ENCODE measurements at regions not wholly inside any gene's neighbourhood (a gene's known extent, or its start where the extent isn't known, plus 50 kb on each side); places are given as distances from the start of the nearest gene placed in this dataset.
"Not testable (repeated sequence)": the region's sequence is repeated elsewhere in the genome, so short reads cannot be mapped to it uniquely, and the experiment has no call there.

GRCh38 chr3:192968901-192969300 is 51.2 kb upstream of the MB21D2 start:
- not testable (repeated sequence) for H3K4me3 Mint-ChIP-seq (ENCODE audit: unreplicated experiment); H3K9me3 Mint-ChIP-seq (ENCODE audit: unreplicated experiment); H3K36me3 Mint-ChIP-seq (ENCODE audit: low read depth, unreplicated experiment); H3K27ac Mint-ChIP-seq (ENCODE audit: unreplicated experiment); H3K27me3 Mint-ChIP-seq (ENCODE audit: unreplicated experiment); H3K4me1 Mint-ChIP-seq (ENCODE audit: unreplicated experiment); DNase-seq (ENCODE audit: low spot score)

- no peaks in the 10 kb centered on the region for H3K4me1 Mint-ChIP-seq (ENCODE audit: unreplicated experiment)
- no peaks in the 10 kb centered on the region for H3K9me3 Mint-ChIP-seq (ENCODE audit: unreplicated experiment)
- TF ChIP-seq CTCF (IDR thresholded peaks at IDR 0.05; ENCODE audit: unreplicated experiment), result no peak
- no peak overlapping the region for H3K4me3 Mint-ChIP-seq (ENCODE audit: unreplicated experiment)
- no peaks in the 10 kb centered on the region for H3K36me3 Mint-ChIP-seq (ENCODE audit: low read depth, unreplicated experiment)
- no peak overlapping the region for H3K27ac Mint-ChIP-seq (ENCODE audit: unreplicated experiment)
- DNase-seq (ENCODE audit: low spot score), result no peak
- H3K27me3 Mint-ChIP-seq (ENCODE audit: unreplicated experiment), result no peaks in the 10 kb centered on the region
Measured at GRCh38 chr3:192980632-192981031, 63.0 kb upstream of the MB21D2 start.

- Mint-ChIP-seq H3K9me3 (ENCODE audit: unreplicated experiment) (no peaks in the 10 kb centered on the region), H3K27me3 (ENCODE audit: unreplicated experiment) (no peaks in the 10 kb centered on the region), H3K4me3 (ENCODE audit: unreplicated experiment) (no peak overlapping the region), H3K27ac (ENCODE audit: unreplicated experiment) (no peak overlapping the region), H3K4me1 (ENCODE audit: unreplicated experiment) (no peaks in the 10 kb centered on the region), H3K36me3 (ENCODE audit: low read depth, unreplicated experiment) (no peaks in the 10 kb centered on the region)
- no peak for TF ChIP-seq CTCF (IDR thresholded peaks at IDR 0.05; ENCODE audit: unreplicated experiment)
- no peak for DNase-seq (ENCODE audit: low spot score)
Measured at GRCh38 chr3:192986379-192986778, 68.7 kb upstream of the MB21D2 start.

GRCh38 chr3:192991356-192991755 is 73.7 kb upstream of the MB21D2 start:
- Mint-ChIP-seq H3K4me3 (ENCODE audit: unreplicated experiment) (no peak overlapping the region), H3K9me3 (ENCODE audit: unreplicated experiment) (no peaks in the 10 kb centered on the region), H3K36me3 (ENCODE audit: low read depth, unreplicated experiment) (peaks cover 6% of the 10 kb centered on the region), H3K27ac (ENCODE audit: unreplicated experiment) (no peak overlapping the region), H3K27me3 (ENCODE audit: unreplicated experiment) (peaks cover 6% of the 10 kb centered on the region), H3K4me1 (ENCODE audit: unreplicated experiment) (peaks cover 16% of the 10 kb centered on the region)
- no peak for TF ChIP-seq CTCF (IDR thresholded peaks at IDR 0.05; ENCODE audit: unreplicated experiment)
- no peak for DNase-seq (ENCODE audit: low spot score)

- H3K4me1 Mint-ChIP-seq (ENCODE audit: unreplicated experiment), result peaks cover 18% of the 10 kb centered on the region
- no peaks in the 10 kb centered on the region for H3K9me3 Mint-ChIP-seq (ENCODE audit: unreplicated experiment)
- no peak overlapping the region for H3K4me3 Mint-ChIP-seq (ENCODE audit: unreplicated experiment)
- DNase-seq (ENCODE audit: low spot score), result no peak
- H3K27me3 Mint-ChIP-seq (ENCODE audit: unreplicated experiment), result peaks cover 6% of the 10 kb centered on the region
- no peak for TF ChIP-seq CTCF (IDR thresholded peaks at IDR 0.05; ENCODE audit: unreplicated experiment)
- no peak overlapping the region for H3K27ac Mint-ChIP-seq (ENCODE audit: unreplicated experiment)
- H3K36me3 Mint-ChIP-seq (ENCODE audit: low read depth, unreplicated experiment), result peaks cover 9% of the 10 kb centered on the region
Measured at GRCh38 chr3:192992361-192992760, 74.7 kb upstream of the MB21D2 start.

GRCh38 chr3:192993411-192993810 is 75.8 kb upstream of the MB21D2 start:
- H3K4me1 Mint-ChIP-seq (ENCODE audit: unreplicated experiment), result peaks cover 18% of the 10 kb centered on the region
- peaks cover 9% of the 10 kb centered on the region for H3K36me3 Mint-ChIP-seq (ENCODE audit: low read depth, unreplicated experiment)
- DNase-seq (ENCODE audit: low spot score), result no peak
- peaks cover 6% of the 10 kb centered on the region for H3K27me3 Mint-ChIP-seq (ENCODE audit: unreplicated experiment)
- no peaks in the 10 kb centered on the region for H3K9me3 Mint-ChIP-seq (ENCODE audit: unreplicated experiment)
- no peak for TF ChIP-seq CTCF (IDR thresholded peaks at IDR 0.05; ENCODE audit: unreplicated experiment)
- peak overlapping the region; percentile 7 for H3K4me3 Mint-ChIP-seq (ENCODE audit: unreplicated experiment)
- H3K27ac Mint-ChIP-seq (ENCODE audit: unreplicated experiment), result peak overlapping the region; percentile 72

GRCh38 chr3:193001113-193001512 is 83.5 kb upstream of the MB21D2 start:
- not testable (repeated sequence) for H3K27me3 Mint-ChIP-seq (ENCODE audit: unreplicated experiment); H3K4me3 Mint-ChIP-seq (ENCODE audit: unreplicated experiment); H3K4me1 Mint-ChIP-seq (ENCODE audit: unreplicated experiment); H3K27ac Mint-ChIP-seq (ENCODE audit: unreplicated experiment); H3K9me3 Mint-ChIP-seq (ENCODE audit: unreplicated experiment); H3K36me3 Mint-ChIP-seq (ENCODE audit: low read depth, unreplicated experiment); DNase-seq (ENCODE audit: low spot score)

GRCh38 chr3:193003624-193004023 is 86.0 kb upstream of the MB21D2 start:
- H3K9me3 Mint-ChIP-seq (ENCODE audit: unreplicated experiment); H3K4me1 Mint-ChIP-seq (ENCODE audit: unreplicated experiment); H3K27ac Mint-ChIP-seq (ENCODE audit: unreplicated experiment); H3K36me3 Mint-ChIP-seq (ENCODE audit: low read depth, unreplicated experiment); DNase-seq (ENCODE audit: low spot score); H3K27me3 Mint-ChIP-seq (ENCODE audit: unreplicated experiment); H3K4me3 Mint-ChIP-seq (ENCODE audit: unreplicated experiment): not testable (repeated sequence)

Measured in endothelial cell (in vitro differentiated cells).